CD4-positive, alpha-beta T cell treated with Interleukin-15 for 4 hours (primary cell): ENCODE measurements at regions not wholly inside any gene's neighbourhood (a gene's known extent, or its start where the extent isn't known, plus 50 kb on each side); places are given as distances from the start of the nearest gene placed in this dataset.

Experiments used
- DNase-seq: peaks from one replicate; pipeline ENCODE4 v3.0.0-alpha.2; 2020; ENCODE audit warnings: low spot score

- DNase-seq = no peak
Measured at GRCh38 chr1:163406772-163407171, 85.0 kb downstream of the NUF2 start.

- no peak for DNase-seq
Measured at GRCh38 chr1:163408262-163408661, 86.5 kb downstream of the NUF2 start.

- DNase-seq = peak; percentile 27
Measured at GRCh38 chr1:163410073-163410999, 88.6 kb downstream of the NUF2 start.

- DNase-seq = no peak
Measured at GRCh38 chr1:163412221-163412620, 90.5 kb downstream of the NUF2 start.

GRCh38 chr1:163414778-163415177 lies 93.0 kb downstream of the NUF2 start:
- no peak for DNase-seq

GRCh38 chr1:163421701-163422100 lies 99.9 kb downstream of the NUF2 start:
- DNase-seq = no peak

- no peak for DNase-seq
Measured at GRCh38 chr1:163422738-163423404, 101.1 kb downstream of the NUF2 start.

GRCh38 chr1:163426505-163427251 lies 104.9 kb downstream of the NUF2 start:
- no peak for DNase-seq

- DNase-seq = no peak
Measured at GRCh38 chr1:163427279-163427678, 105.5 kb downstream of the NUF2 start.

- no peak for DNase-seq
Measured at GRCh38 chr1:163436140-163436812, 114.5 kb downstream of the NUF2 start.

- no peak for DNase-seq
Measured at GRCh38 chr1:163439471-163439870, 117.7 kb downstream of the NUF2 start.

GRCh38 chr1:163440090-163440489 lies 118.3 kb downstream of the NUF2 start:
- DNase-seq = no peak

- DNase-seq = no peak
Measured at GRCh38 chr1:163442231-163442879, 120.6 kb downstream of the NUF2 start.

GRCh38 chr1:163442895-163443294 lies 121.1 kb downstream of the NUF2 start:
- no peak for DNase-seq

- DNase-seq = no peak
Measured at GRCh38 chr1:163443863-163444262, 122.1 kb downstream of the NUF2 start.

- no peak for DNase-seq
Measured at GRCh38 chr1:163444665-163445064, 122.9 kb downstream of the NUF2 start.

GRCh38 chr1:163450986-163451385 lies 129.2 kb downstream of the NUF2 start:
- DNase-seq = no peak

- DNase-seq = no peak
Measured at GRCh38 chr1:163459539-163459938, 137.8 kb downstream of the NUF2 start.

GRCh38 chr1:163467289-163467688 lies 145.5 kb downstream of the NUF2 start:
- DNase-seq = no peak

GRCh38 chr1:163471779-163472650 lies 150.3 kb downstream of the NUF2 start:
- DNase-seq = no peak
